Endodermal cell (in vitro differentiated cells): ENCODE measurements at regions not wholly inside any gene's neighbourhood (a gene's known extent, or its start where the extent isn't known, plus 50 kb on each side); places are given as distances from the start of the nearest gene placed in this dataset.

Experiments
- DNase-seq: peaks from one replicate; pipeline ENCODE4 v3.0.0-alpha.2; 2017
- H3K27ac ChIP-seq: 2 replicates; pipeline ENCODE4 v1.5.1; 2013; ENCODE audit warnings: mild to moderate bottlenecking, low read depth, low read length, moderate library complexity
- H3K27me3 ChIP-seq: 2 replicates; pipeline ENCODE4 v1.6.1; 2013; ENCODE audit warnings: mild to moderate bottlenecking, low read length, moderate library complexity; ENCODE audit not compliant: insufficient read depth, control insufficient read depth, poor library complexity, severe bottlenecking
- H3K36me3 ChIP-seq: 2 replicates; pipeline ENCODE4 v1.7.0; 2013; ENCODE audit warnings: mild to moderate bottlenecking, low read length, moderate library complexity; ENCODE audit not compliant: control insufficient read depth, insufficient read depth
- H3K4me1 ChIP-seq: one replicate; pipeline ENCODE4 v1.7.0; 2013; ENCODE audit warnings: low read length; ENCODE audit not compliant: control insufficient read depth, insufficient read depth
- H3K4me3 ChIP-seq: 2 replicates; pipeline ENCODE4 v1.5.1; 2013; ENCODE audit warnings: mild to moderate bottlenecking, low read length, moderate library complexity
- H3K9ac ChIP-seq: 2 replicates; pipeline ENCODE4 v1.6.1; 2013; ENCODE audit warnings: mild to moderate bottlenecking, low read length, moderate library complexity; ENCODE audit not compliant: poor library complexity, severe bottlenecking; ENCODE audit errors: extremely low read depth
- H3K9me3 ChIP-seq: 2 replicates; pipeline ENCODE4 v1.6.1; 2013; ENCODE audit warnings: mild to moderate bottlenecking, low read length, moderate library complexity; ENCODE audit not compliant: control insufficient read depth
- H3K27ac Mint-ChIP-seq: 2 replicates; pipeline ENCODE4 v1.8.0; 2020; ENCODE audit warnings: mixed read lengths
- H3K27me3 Mint-ChIP-seq: 2 replicates; pipeline ENCODE4 v1.8.0; 2021; ENCODE audit warnings: mild to moderate bottlenecking, mixed read lengths; ENCODE audit not compliant: insufficient read depth
- H3K36me3 Mint-ChIP-seq: 2 replicates; pipeline ENCODE4 v1.8.0; 2020; ENCODE audit warnings: low read depth, mixed read lengths
- H3K4me1 Mint-ChIP-seq: 2 replicates; pipeline ENCODE4 v1.8.0; 2020; ENCODE audit warnings: mixed read lengths
- H3K4me3 Mint-ChIP-seq: 2 replicates; pipeline ENCODE4 v1.8.0; 2020; ENCODE audit warnings: mild to moderate bottlenecking, moderate library complexity, mixed read lengths
- H3K9me3 Mint-ChIP-seq: 2 replicates; pipeline ENCODE4 v1.8.0; 2020; ENCODE audit warnings: mild to moderate bottlenecking, mixed read lengths
- WGBS, 2 experiments: methylation state at CpG; one replicate each; pipeline versions ENCODE4 v1.1.5 to v1.1.7; 2013; ENCODE audit warnings: missing lambda C conversion rate in 2 of 2, mixed read lengths in 1 of 2; ENCODE audit not compliant: insufficient coverage in 1 of 2, insufficient read length in 1 of 2; 5-methylcytosine and 5-hydroxymethylcytosine counted together
- TF ChIP-seq, protein P1 (sequence below): fragments of 200-600 bp; sonication (generic); conservative IDR thresholded peaks from 2 replicates; pipeline ENCODE4 v1.5.0; 2021; ENCODE audit warnings: antibody characterized with exemption, mild to moderate bottlenecking

DNA sequence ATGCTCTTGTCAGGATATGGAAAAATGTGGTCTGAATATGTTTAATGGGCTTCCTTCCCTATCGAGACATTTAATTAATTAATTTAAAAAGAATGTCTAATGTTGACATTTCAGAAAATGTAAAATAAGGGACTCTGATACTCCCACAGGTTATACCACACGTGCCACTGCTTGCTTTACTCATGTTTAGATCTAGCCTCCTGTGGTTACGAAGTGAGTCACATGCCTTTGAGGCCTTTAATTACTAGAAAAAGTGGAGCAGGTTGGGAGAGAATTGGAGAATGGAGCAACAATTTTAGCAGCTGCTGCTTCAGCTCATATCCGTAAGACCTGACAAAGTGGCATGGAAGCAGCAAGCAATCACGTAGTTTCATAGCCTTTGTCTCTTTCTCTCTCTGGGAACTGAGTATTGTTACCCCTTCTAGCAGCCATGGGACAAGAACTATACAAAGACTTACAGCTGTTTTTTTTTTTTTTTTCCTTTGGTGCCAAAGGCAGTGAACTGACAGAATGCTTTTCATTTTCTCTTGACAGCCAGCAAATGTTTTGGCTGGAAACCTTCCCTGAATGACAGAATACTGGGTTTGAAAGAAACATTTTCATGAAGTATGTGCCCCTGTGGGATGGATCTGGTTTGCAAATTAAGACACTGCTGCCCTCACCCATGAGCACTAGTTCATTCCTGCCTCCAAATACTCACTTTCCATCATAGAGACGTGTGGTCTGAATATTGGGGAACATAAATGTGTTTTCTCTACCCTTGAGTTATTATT, 355.1 kb upstream of the PABPC5 start:
- Histone ChIP-seq H3K9me3 (no peaks in the 10 kb centered on the region), H3K27ac (no peak overlapping the region), H3K4me3 (no peak overlapping the region), H3K27me3 (no peaks in the 10 kb centered on the region), H3K4me1 (no peaks in the 10 kb centered on the region), H3K9ac (no peak overlapping the region), H3K36me3 (no peaks in the 10 kb centered on the region)
- peaks cover 2% of the 10 kb centered on the region for H3K36me3 Mint-ChIP-seq
- no peaks in the 10 kb centered on the region for H3K27me3 Mint-ChIP-seq
- H3K4me1 Mint-ChIP-seq: no peaks in the 10 kb centered on the region
- H3K27ac Mint-ChIP-seq: no peak overlapping the region
- peaks cover 17% of the 10 kb centered on the region for H3K9me3 Mint-ChIP-seq
- TF ChIP-seq, protein P1, sequence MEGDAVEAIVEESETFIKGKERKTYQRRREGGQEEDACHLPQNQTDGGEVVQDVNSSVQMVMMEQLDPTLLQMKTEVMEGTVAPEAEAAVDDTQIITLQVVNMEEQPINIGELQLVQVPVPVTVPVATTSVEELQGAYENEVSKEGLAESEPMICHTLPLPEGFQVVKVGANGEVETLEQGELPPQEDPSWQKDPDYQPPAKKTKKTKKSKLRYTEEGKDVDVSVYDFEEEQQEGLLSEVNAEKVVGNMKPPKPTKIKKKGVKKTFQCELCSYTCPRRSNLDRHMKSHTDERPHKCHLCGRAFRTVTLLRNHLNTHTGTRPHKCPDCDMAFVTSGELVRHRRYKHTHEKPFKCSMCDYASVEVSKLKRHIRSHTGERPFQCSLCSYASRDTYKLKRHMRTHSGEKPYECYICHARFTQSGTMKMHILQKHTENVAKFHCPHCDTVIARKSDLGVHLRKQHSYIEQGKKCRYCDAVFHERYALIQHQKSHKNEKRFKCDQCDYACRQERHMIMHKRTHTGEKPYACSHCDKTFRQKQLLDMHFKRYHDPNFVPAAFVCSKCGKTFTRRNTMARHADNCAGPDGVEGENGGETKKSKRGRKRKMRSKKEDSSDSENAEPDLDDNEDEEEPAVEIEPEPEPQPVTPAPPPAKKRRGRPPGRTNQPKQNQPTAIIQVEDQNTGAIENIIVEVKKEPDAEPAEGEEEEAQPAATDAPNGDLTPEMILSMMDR: no peak
- no peak for DNase-seq
- WGBS, 2 experiments: 59 to 82% methylated on average over 2 to 4 of the region's 6 CpGs
- no peak overlapping the region for H3K4me3 Mint-ChIP-seq

DNA sequence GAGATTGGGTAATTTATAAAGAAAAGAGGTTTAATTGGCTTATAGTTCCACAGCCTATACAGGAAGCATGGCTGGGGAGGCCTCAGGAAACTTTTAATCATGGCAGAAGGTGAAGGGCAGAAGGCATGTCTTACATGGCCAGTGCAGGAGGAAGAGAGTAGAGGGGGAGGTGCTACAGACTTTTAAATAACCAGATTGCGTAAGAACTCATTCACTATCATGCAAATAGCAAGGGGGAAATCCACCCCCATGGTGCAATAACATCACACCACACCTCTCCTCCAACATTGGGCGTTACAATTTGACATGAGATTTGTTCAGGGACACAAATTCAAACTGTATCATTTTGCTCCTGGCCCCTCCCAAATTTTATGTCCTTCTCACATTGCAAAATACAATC, 353.8 kb upstream of the PABPC5 start:
- H3K4me3 ChIP-seq: no peak overlapping the region
- 94 to 100% methylated on average over 1 to 2 of the region's 2 CpGs for WGBS, 2 experiments
- Mint-ChIP-seq H3K9me3 (peaks cover 17% of the 10 kb centered on the region), H3K4me1 (no peaks in the 10 kb centered on the region), H3K36me3 (peaks cover 2% of the 10 kb centered on the region), H3K27me3 (no peaks in the 10 kb centered on the region), H3K4me3 (no peak overlapping the region), H3K27ac (no peak overlapping the region)
- TF ChIP-seq, protein P1: no peak
- no peak overlapping the region for H3K27ac ChIP-seq
- H3K36me3 ChIP-seq: no peaks in the 10 kb centered on the region
- H3K27me3 ChIP-seq: no peaks in the 10 kb centered on the region
- H3K4me1 ChIP-seq: no peaks in the 10 kb centered on the region
- no peak overlapping the region for H3K9ac ChIP-seq
- no peaks in the 10 kb centered on the region for H3K9me3 ChIP-seq
- no peak for DNase-seq

DNA sequence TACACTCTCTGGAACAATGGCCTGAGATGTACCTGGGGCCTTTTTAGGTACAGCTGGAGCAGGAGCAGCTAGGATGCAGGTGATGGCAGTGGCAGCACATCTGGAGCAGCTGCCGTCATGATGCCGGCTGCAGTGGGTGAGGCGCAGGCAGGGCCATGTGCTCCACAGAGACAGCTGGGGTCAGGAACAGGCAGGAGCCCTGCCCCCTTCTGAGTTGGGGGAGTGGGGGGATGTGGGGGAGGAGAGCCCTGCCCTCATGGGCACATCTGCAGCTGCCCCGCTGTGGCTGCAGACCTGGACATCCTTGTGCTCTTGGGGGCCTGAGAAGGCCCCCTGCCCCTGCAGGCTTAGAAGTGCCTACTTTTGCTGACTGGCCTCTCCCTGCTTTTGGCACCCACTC, 352.8 kb upstream of the PABPC5 start:
- Histone ChIP-seq H3K9me3 (no peaks in the 10 kb centered on the region), H3K36me3 (no peaks in the 10 kb centered on the region), H3K4me1 (no peaks in the 10 kb centered on the region), H3K27ac (no peak overlapping the region), H3K4me3 (no peak overlapping the region), H3K9ac (no peak overlapping the region), H3K27me3 (no peaks in the 10 kb centered on the region)
- 95% methylated on average over 4 of the region's 4 CpGs; no CpG with 5 or more reads in 1 of the 2 experiments for WGBS, 2 experiments
- TF ChIP-seq, protein P1: no peak
- DNase-seq: no peak
- H3K36me3 Mint-ChIP-seq: peaks cover 2% of the 10 kb centered on the region
- H3K27me3 Mint-ChIP-seq: no peaks in the 10 kb centered on the region
- no peak overlapping the region for H3K27ac Mint-ChIP-seq
- no peak overlapping the region for H3K4me3 Mint-ChIP-seq
- peaks cover 17% of the 10 kb centered on the region for H3K9me3 Mint-ChIP-seq
- no peaks in the 10 kb centered on the region for H3K4me1 Mint-ChIP-seq
